ENCODE measurements at regions not wholly inside any gene's neighbourhood (a gene's known extent, or its start where the extent isn't known, plus 50 kb on each side); places are given as distances from the start of the nearest gene placed in this dataset.

DNA sequence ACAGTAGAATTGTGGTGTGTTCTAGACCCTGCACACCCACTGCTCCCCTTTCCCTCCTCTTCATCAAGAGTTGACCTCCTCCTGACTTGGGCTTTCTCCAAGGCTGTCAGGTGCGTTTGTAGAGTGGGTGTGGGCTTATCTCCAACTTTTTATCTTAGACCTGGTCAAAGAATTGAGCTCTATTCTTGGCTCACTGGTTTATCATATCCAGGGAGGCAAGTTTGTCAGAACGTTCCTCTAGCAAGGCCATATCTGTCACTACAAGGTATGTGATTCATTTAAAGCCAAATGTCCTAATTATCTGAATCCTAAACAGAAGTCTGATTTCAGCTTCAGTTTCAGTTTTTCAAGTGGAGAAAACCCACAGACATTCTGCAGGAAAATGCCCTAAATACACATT is 117.1 kb upstream of the MGAT5 start:
- peak in 1 of 4 experiments; percentile 13 for DNase-seq (ENCODE audit: extremely low read depth in 1 of 4, low spot score in 3 of 4)
- no peaks in the 10 kb centered on the region for H3K79me2 ChIP-seq (ENCODE audit: control insufficient read depth, insufficient read depth, low read length)
- ChIA-PET POLR2A (no interaction called here), CTCF (ENCODE audit: low intra/inter-chr PET ratio) (no interaction called here)
- no peaks in the 10 kb centered on the region for H3K9me3 ChIP-seq (replicated peaks; ENCODE audit: control insufficient read depth, insufficient read depth, low read depth, low read length)
- ATAC-seq = no peak
- no peaks in the 10 kb centered on the region for H3K9me1 ChIP-seq (ENCODE audit: control insufficient read depth, insufficient read depth, low read length)
- no peaks in the 10 kb centered on the region for H3K36me3 ChIP-seq (ENCODE audit: control insufficient read depth, insufficient read depth, low read length)
- no peak overlapping the region for H2AFZ ChIP-seq (ENCODE audit: low read depth, low read length)
- WGBS (ENCODE audit: insufficient coverage, low coverage, missing lambda C conversion rate) = 0% methylated on average over 2 of the region's 2 CpGs
- BruUV-seq (replicated peaks) = no TSS peak
- H3K4me2 ChIP-seq (ENCODE audit: insufficient read depth, low read length) = no peak overlapping the region
- intact Hi-C loops (cut with micrococcal nuclease) (no loop called here), in situ Hi-C loops (cut with MboI) (no loop called here)
- FAIRE-seq = peak; percentile 37
- peaks cover 0 to 17% of the 10 kb centered on the region in 2 experiments; a peak in 3 of 5 replicates for H3K4me1 ChIP-seq (replicated peaks in 1 of 2; ENCODE audit: control insufficient read depth in 2 of 2, insufficient read depth in 2 of 2, low read length in 2 of 2)
- H4K20me1 ChIP-seq (replicated peaks; ENCODE audit: control insufficient read depth, insufficient read depth, low read length) = no peaks in the 10 kb centered on the region; the same call in 1 of the 2 replicates
- H3K27me3 ChIP-seq (ENCODE audit: control insufficient read depth in 2 of 2, insufficient read depth in 2 of 2, low read length in 2 of 2) = no peaks in the 10 kb centered on the region
- no peak overlapping the region for H3K27ac ChIP-seq (ENCODE audit: extremely low read depth, low read depth, low read length)
- no peak overlapping the region for H3K4me3 ChIP-seq
- no peak overlapping the region for H3K9ac ChIP-seq (ENCODE audit: insufficient read depth in 1 of 2, low read depth in 2 of 2, low read length in 2 of 2)
- TF ChIP-seq CBFA2T2 (conservative IDR thresholded peaks at IDR 0.05) (0 out of 2 replicates have a peak, but pooled peaks have one; percentile 7), RUNX1 (IDR thresholded peaks at IDR 0.05; ENCODE audit: low read depth) (no peak), ATF1 (CRISPR knock-in tag; IDR thresholded peaks at IDR 0.05) (no peak), ATF1 (tag; IDR thresholded peaks at IDR 0.05) (no peak), HNRNPK (IDR thresholded peaks at IDR 0.05; ENCODE audit: low read depth, low read length, poor library complexity, severe bottlenecking) (no peak), RCOR1 (IDR thresholded peaks at IDR 0.05; ENCODE audit: borderline replicate concordance in 1 of 2, low read depth in 2 of 2, low read length in 2 of 2) (peak in 1 of 2 experiments; percentile 17; a peak in 1 of 4 replicates), CBFA2T3 (IDR thresholded peaks at IDR 0.05) (peak; percentile 24; the same call in 1 of the 2 replicates), CSDE1 (IDR thresholded peaks at IDR 0.05) (no peak), SRF (CRISPR knock-in tag; IDR thresholded peaks at IDR 0.05) (peak in 1 of 2 experiments; percentile 21; a peak in 1 of 4 replicates), RBFOX2 (IDR thresholded peaks at IDR 0.05; ENCODE audit: low read depth, low read length) (no peak), ZBED1 (IDR thresholded peaks at IDR 0.05) (no peak)
- TF ChIP-seq, protein P1, sequence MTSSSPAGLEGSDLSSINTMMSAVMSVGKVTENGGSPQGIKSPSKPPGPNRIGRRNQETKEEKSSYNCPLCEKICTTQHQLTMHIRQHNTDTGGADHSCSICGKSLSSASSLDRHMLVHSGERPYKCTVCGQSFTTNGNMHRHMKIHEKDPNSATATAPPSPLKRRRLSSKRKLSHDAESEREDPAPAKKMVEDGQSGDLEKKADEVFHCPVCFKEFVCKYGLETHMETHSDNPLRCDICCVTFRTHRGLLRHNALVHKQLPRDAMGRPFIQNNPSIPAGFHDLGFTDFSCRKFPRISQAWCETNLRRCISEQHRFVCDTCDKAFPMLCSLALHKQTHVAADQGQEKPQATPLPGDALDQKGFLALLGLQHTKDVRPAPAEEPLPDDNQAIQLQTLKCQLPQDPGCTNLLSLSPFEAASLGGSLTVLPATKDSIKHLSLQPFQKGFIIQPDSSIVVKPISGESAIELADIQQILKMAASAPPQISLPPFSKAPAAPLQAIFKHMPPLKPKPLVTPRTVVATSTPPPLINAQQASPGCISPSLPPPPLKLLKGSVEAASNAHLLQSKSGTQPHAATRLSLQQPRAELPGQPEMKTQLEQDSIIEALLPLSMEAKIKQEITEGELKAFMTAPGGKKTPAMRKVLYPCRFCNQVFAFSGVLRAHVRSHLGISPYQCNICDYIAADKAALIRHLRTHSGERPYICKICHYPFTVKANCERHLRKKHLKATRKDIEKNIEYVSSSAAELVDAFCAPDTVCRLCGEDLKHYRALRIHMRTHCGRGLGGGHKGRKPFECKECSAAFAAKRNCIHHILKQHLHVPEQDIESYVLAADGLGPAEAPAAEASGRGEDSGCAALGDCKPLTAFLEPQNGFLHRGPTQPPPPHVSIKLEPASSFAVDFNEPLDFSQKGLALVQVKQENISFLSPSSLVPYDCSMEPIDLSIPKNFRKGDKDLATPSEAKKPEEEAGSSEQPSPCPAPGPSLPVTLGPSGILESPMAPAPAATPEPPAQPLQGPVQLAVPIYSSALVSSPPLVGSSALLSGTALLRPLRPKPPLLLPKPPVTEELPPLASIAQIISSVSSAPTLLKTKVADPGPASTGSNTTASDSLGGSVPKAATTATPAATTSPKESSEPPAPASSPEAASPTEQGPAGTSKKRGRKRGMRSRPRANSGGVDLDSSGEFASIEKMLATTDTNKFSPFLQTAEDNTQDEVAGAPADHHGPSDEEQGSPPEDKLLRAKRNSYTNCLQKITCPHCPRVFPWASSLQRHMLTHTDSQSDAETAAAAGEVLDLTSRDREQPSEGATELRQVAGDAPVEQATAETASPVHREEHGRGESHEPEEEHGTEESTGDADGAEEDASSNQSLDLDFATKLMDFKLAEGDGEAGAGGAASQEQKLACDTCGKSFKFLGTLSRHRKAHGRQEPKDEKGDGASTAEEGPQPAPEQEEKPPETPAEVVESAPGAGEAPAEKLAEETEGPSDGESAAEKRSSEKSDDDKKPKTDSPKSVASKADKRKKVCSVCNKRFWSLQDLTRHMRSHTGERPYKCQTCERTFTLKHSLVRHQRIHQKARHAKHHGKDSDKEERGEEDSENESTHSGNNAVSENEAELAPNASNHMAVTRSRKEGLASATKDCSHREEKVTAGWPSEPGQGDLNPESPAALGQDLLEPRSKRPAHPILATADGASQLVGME (CRISPR knock-in tag; IDR thresholded peaks at IDR 0.05) = no peak
